ENCODE measurements at regions not wholly inside any gene's neighbourhood (a gene's known extent, or its start where the extent isn't known, plus 50 kb on each side); places are given as distances from the start of the nearest gene placed in this dataset.

GRCh38 chr2:52070665-52071064, 1038.7 kb upstream of the NRXN1 start:
- Mint-ChIP-seq H3K4me1 (ENCODE audit: low read depth) (no peaks in the 10 kb centered on the region), H3K36me3 (ENCODE audit: low read depth) (no peaks in the 10 kb centered on the region), H3K27ac (no peak overlapping the region)

GRCh38 chr2:52064234-52064633, 1032.3 kb upstream of the NRXN1 start:
- no peak for TF ChIP-seq CTCF (IDR thresholded peaks at IDR 0.05)
- H3K9me3 Mint-ChIP-seq, result peaks cover 7% of the 10 kb centered on the region; the same call in 1 of the 2 replicates
- no peak overlapping the region for H3K4me3 Mint-ChIP-seq
- no peak overlapping the region for H3K27ac Mint-ChIP-seq
- no peaks in the 10 kb centered on the region for H3K27me3 Mint-ChIP-seq (ENCODE audit: insufficient read depth)
- no peak for DNase-seq
- no peaks in the 10 kb centered on the region for H3K36me3 Mint-ChIP-seq (ENCODE audit: low read depth)
- no peaks in the 10 kb centered on the region; the same call in 1 of the 2 replicates for H3K4me1 Mint-ChIP-seq (ENCODE audit: low read depth)

More at GRCh38 chr2:52070665-52071064, 1038.7 kb upstream of the NRXN1 start:
- H3K9me3 Mint-ChIP-seq, result no peaks in the 10 kb centered on the region; the same call in 1 of the 2 replicates
- TF ChIP-seq CTCF (IDR thresholded peaks at IDR 0.05), result no peak
- H3K4me3 Mint-ChIP-seq, result no peak overlapping the region
- no peaks in the 10 kb centered on the region; the same call in 1 of the 2 replicates for H3K27me3 Mint-ChIP-seq (ENCODE audit: insufficient read depth)
- DNase-seq, result no peak

GRCh38 chr2:52054824-52055223, 1022.9 kb upstream of the NRXN1 start:
- H3K4me3 Mint-ChIP-seq, result no peak overlapping the region
- no peaks in the 10 kb centered on the region for H3K27me3 Mint-ChIP-seq (ENCODE audit: insufficient read depth)
- H3K27ac Mint-ChIP-seq, result no peak overlapping the region
- no peak for DNase-seq
- H3K9me3 Mint-ChIP-seq, result peaks cover 27% of the 10 kb centered on the region
- TF ChIP-seq CTCF (IDR thresholded peaks at IDR 0.05), result no peak
- H3K36me3 Mint-ChIP-seq (ENCODE audit: low read depth), result peaks cover 13% of the 10 kb centered on the region
- no peaks in the 10 kb centered on the region for H3K4me1 Mint-ChIP-seq (ENCODE audit: low read depth)

GRCh38 chr2:52036853-52037252, 1004.9 kb upstream of the NRXN1 start:
- H3K27me3 Mint-ChIP-seq (ENCODE audit: insufficient read depth), result no peaks in the 10 kb centered on the region
- no peak overlapping the region for H3K4me3 Mint-ChIP-seq
- H3K27ac Mint-ChIP-seq, result no peak overlapping the region
- H3K36me3 Mint-ChIP-seq (ENCODE audit: low read depth), result no peaks in the 10 kb centered on the region
- TF ChIP-seq CTCF (IDR thresholded peaks at IDR 0.05), result no peak
- H3K4me1 Mint-ChIP-seq (ENCODE audit: low read depth), result peaks cover 5% of the 10 kb centered on the region; the same call in 1 of the 2 replicates
- DNase-seq, result no peak
- H3K9me3 Mint-ChIP-seq, result no peaks in the 10 kb centered on the region; the same call in none of the 2 replicates

GRCh38 chr2:52036024-52036423, 1004.1 kb upstream of the NRXN1 start:
- no peak overlapping the region for H3K4me3 Mint-ChIP-seq
- H3K4me1 Mint-ChIP-seq (ENCODE audit: low read depth), result peaks cover 5% of the 10 kb centered on the region; the same call in 1 of the 2 replicates
- H3K36me3 Mint-ChIP-seq (ENCODE audit: low read depth), result no peaks in the 10 kb centered on the region
- H3K27ac Mint-ChIP-seq, result no peak overlapping the region
- H3K9me3 Mint-ChIP-seq, result no peaks in the 10 kb centered on the region; the same call in none of the 2 replicates
- H3K27me3 Mint-ChIP-seq (ENCODE audit: insufficient read depth), result no peaks in the 10 kb centered on the region
- no peak for DNase-seq
- no peak for TF ChIP-seq CTCF (IDR thresholded peaks at IDR 0.05)

- no peak overlapping the region for H3K4me3 Mint-ChIP-seq
- H3K27ac Mint-ChIP-seq, result no peak overlapping the region
- H3K4me1 Mint-ChIP-seq (ENCODE audit: low read depth), result peaks cover 5% of the 10 kb centered on the region; the same call in 1 of the 2 replicates
- no peaks in the 10 kb centered on the region; the same call in none of the 2 replicates for H3K9me3 Mint-ChIP-seq
- DNase-seq, result no peak
- TF ChIP-seq CTCF (IDR thresholded peaks at IDR 0.05), result no peak
- no peaks in the 10 kb centered on the region for H3K27me3 Mint-ChIP-seq (ENCODE audit: insufficient read depth)
- no peaks in the 10 kb centered on the region for H3K36me3 Mint-ChIP-seq (ENCODE audit: low read depth)
Observed at GRCh38 chr2:52035391-52035790, 1003.5 kb upstream of the NRXN1 start.

Data from HFFc6 (cell line).